ENCODE measurements at regions not wholly inside any gene's neighbourhood (a gene's known extent, or its start where the extent isn't known, plus 50 kb on each side); places are given as distances from the start of the nearest gene placed in this dataset.

GRCh38 chr1:213531369-213532310, 456.1 kb upstream of the PROX1 start:
- H3K9me3 ChIP-seq (ENCODE audit: low read depth) = no peaks in the 10 kb centered on the region

GRCh38 chr1:213533125-213533524, 454.6 kb upstream of the PROX1 start:
- no peak for DNase-seq (ENCODE audit: low spot score)
- H3K36me3 ChIP-seq (replicated peaks; ENCODE audit: insufficient read depth, low read depth) = no peaks in the 10 kb centered on the region
- H3K27ac ChIP-seq = no peak overlapping the region
- H4K20me1 ChIP-seq (ENCODE audit: insufficient read depth, poor library complexity, severe bottlenecking) = no peaks in the 10 kb centered on the region
- TF ChIP-seq EZH2phosphoT487 (IDR thresholded peaks at IDR 0.05; ENCODE audit: low read depth, severe bottlenecking, unreplicated experiment) (no peak), EZH2 (IDR thresholded peaks at IDR 0.05; ENCODE audit: borderline replicate concordance) (no peak), CTCF (IDR thresholded peaks at IDR 0.05; ENCODE audit: poor library complexity) (no peak)
- H3K9me3 ChIP-seq (ENCODE audit: low read depth) = no peaks in the 10 kb centered on the region
- H3K79me2 ChIP-seq = no peaks in the 10 kb centered on the region
- H3K4me2 ChIP-seq = no peak overlapping the region
- no peaks in the 10 kb centered on the region for H3K4me1 ChIP-seq (ENCODE audit: insufficient read depth)
- no peak overlapping the region for H3K4me3 ChIP-seq
- 88% methylated on average over 2 of the region's 2 CpGs for WGBS (ENCODE audit: low lambda C conversion rate, missing lambda C conversion rate)
- H2AFZ ChIP-seq = no peak overlapping the region
- H3K27me3 ChIP-seq = no peaks in the 10 kb centered on the region
- H3K9me2 ChIP-seq (replicated peaks; ENCODE audit: insufficient read depth) = no peaks in the 10 kb centered on the region

More at GRCh38 chr1:213531369-213532310, 456.1 kb upstream of the PROX1 start:
- no peaks in the 10 kb centered on the region for H3K36me3 ChIP-seq (replicated peaks; ENCODE audit: insufficient read depth, low read depth)
- no peaks in the 10 kb centered on the region for H3K79me2 ChIP-seq
- no peak for DNase-seq (ENCODE audit: low spot score)
- H3K9me2 ChIP-seq (replicated peaks; ENCODE audit: insufficient read depth) = no peaks in the 10 kb centered on the region
- no peaks in the 10 kb centered on the region for H4K20me1 ChIP-seq (ENCODE audit: insufficient read depth, poor library complexity, severe bottlenecking)
- 82% methylated on average over 12 of the region's 12 CpGs for WGBS (ENCODE audit: low lambda C conversion rate, missing lambda C conversion rate)
- H3K4me2 ChIP-seq = no peak overlapping the region
- no peak overlapping the region for H3K4me3 ChIP-seq
- H3K27ac ChIP-seq = no peak overlapping the region
- H3K4me1 ChIP-seq (ENCODE audit: insufficient read depth) = no peaks in the 10 kb centered on the region
- no peak overlapping the region for H2AFZ ChIP-seq
- no peaks in the 10 kb centered on the region for H3K27me3 ChIP-seq
- TF ChIP-seq EZH2 (IDR thresholded peaks at IDR 0.05; ENCODE audit: borderline replicate concordance) = no peak
- TF ChIP-seq CTCF (IDR thresholded peaks at IDR 0.05; ENCODE audit: poor library complexity) = no peak
- TF ChIP-seq EZH2phosphoT487 (IDR thresholded peaks at IDR 0.05; ENCODE audit: low read depth, severe bottlenecking, unreplicated experiment) = no peak

GRCh38 chr1:213535679-213536078, 452.1 kb upstream of the PROX1 start:
- Histone ChIP-seq H3K27me3 (no peaks in the 10 kb centered on the region), H3K9me2 (replicated peaks; ENCODE audit: insufficient read depth) (no peaks in the 10 kb centered on the region), H3K4me3 (no peak overlapping the region), H2AFZ (no peak overlapping the region), H3K36me3 (replicated peaks; ENCODE audit: insufficient read depth, low read depth) (no peaks in the 10 kb centered on the region), H3K27ac (no peak overlapping the region), H4K20me1 (ENCODE audit: insufficient read depth, poor library complexity, severe bottlenecking) (no peaks in the 10 kb centered on the region), H3K4me1 (ENCODE audit: insufficient read depth) (no peaks in the 10 kb centered on the region), H3K79me2 (no peaks in the 10 kb centered on the region), H3K9me3 (ENCODE audit: low read depth) (no peaks in the 10 kb centered on the region), H3K4me2 (no peak overlapping the region)
- no peak for TF ChIP-seq CTCF (IDR thresholded peaks at IDR 0.05; ENCODE audit: poor library complexity)
- no peak for TF ChIP-seq EZH2phosphoT487 (IDR thresholded peaks at IDR 0.05; ENCODE audit: low read depth, severe bottlenecking, unreplicated experiment)
- TF ChIP-seq EZH2 (IDR thresholded peaks at IDR 0.05; ENCODE audit: borderline replicate concordance) = no peak
- DNase-seq (ENCODE audit: low spot score) = no peak
- 96% methylated on average over 6 of the region's 6 CpGs for WGBS (ENCODE audit: low lambda C conversion rate, missing lambda C conversion rate)

All from hepatocyte (in vitro differentiated cells).